Stomach (tissue), 8 donors: ENCODE measurements at regions not wholly inside any gene's neighbourhood (a gene's known extent, or its start where the extent isn't known, plus 50 kb on each side); places are given as distances from the start of the nearest gene placed in this dataset.

ENCODE experiments used
- DNase-seq, 2 donors: peaks; one replicate each; pipeline versions ENCODE4 v3.0.0 to v3.0.0-alpha.2; 2013 to 2019
- H3K27ac ChIP-seq, 5 donors: fragments of 200-600 bp in 4 of 5; sonication (generic) in 4 of 5; one replicate each; pipeline ENCODE4 v1.5.1; 2013 to 2019; ENCODE audit warnings: mild to moderate bottlenecking in 1 of 5, moderate library complexity in 1 of 5
- H3K27me3 ChIP-seq, 3 donors: fragments of 200-600 bp; sonication (generic); one replicate each; pipeline ENCODE4 v1.5.1; 2017 to 2019; ENCODE audit warnings: mixed run types in 1 of 3
- H3K36me3 ChIP-seq, 4 donors: fragments of 200-600 bp; sonication (generic); 1 replicate in 3 of 4; 2 replicates in 1 of 4; pipeline ENCODE4 v1.5.1; 2016 to 2019
- H3K4me1 ChIP-seq, 4 donors: fragments of 200-600 bp; sonication (generic); one replicate each; pipeline ENCODE4 v1.5.1; 2016 to 2019
- H3K4me3 ChIP-seq, 4 donors: fragments of 200-600 bp; sonication (generic) in 3 of 4; one replicate each; pipeline ENCODE4 v1.5.1; 2016 to 2019; ENCODE audit warnings: mild to moderate bottlenecking in 1 of 4
- H3K9me3 ChIP-seq, 4 donors: fragments of 200-600 bp; sonication (generic); one replicate each; pipeline ENCODE4 v1.5.1; 2016 to 2019
- EP300 ChIP-seq: sonication (generic); formaldehyde crosslinking; IDR thresholded peaks from one replicate; pipeline ENCODE4 v1.6.1; 2017; ENCODE audit warnings: antibody characterized with exemption
- POLR2A ChIP-seq, 4 donors: fragments of 450-650 bp; IDR thresholded peaks; one replicate each; pipeline ENCODE4 v1.6.1; 2016; ENCODE audit warnings: antibody characterized with exemption in 4 of 4, control low read depth in 2 of 4, mild to moderate bottlenecking in 1 of 4, moderate library complexity in 1 of 4
- POLR2AphosphoS5 ChIP-seq, 3 donors: sonication (generic); formaldehyde crosslinking; IDR thresholded peaks; one replicate each; pipeline ENCODE4 v1.6.1; 2016; ENCODE audit warnings: antibody characterized with exemption in 3 of 3
- WGBS, 5 donors: extraction: QIAGEN DNeasy Blood & Tissue Kit in 3 of 5; methylation state at CpG; one replicate each; pipeline versions ENCODE4 v1.1.5 to v1.1.7; 2013 to 2018; 5-methylcytosine and 5-hydroxymethylcytosine counted together
- intact Hi-C: fragments of 100-400 bp; cut with DNase I; formaldehyde crosslinking; loops from one replicate; pipeline ENCODE4 v1.15.1; 2023; ENCODE audit warnings: low total_unique reads
- TF ChIP-seq, protein P1 (sequence below), 7 experiments: fragments of 450-650 bp in 4 of 7; fragments of 200-600 bp in 3 of 7; sonication (generic) in 3 of 7; IDR thresholded peaks; one replicate each; pipeline ENCODE4 v1.5.1; 2016 to 2019; ENCODE audit warnings: antibody characterized with exemption in 7 of 7, control low read depth in 2 of 7, mild to moderate bottlenecking in 1 of 7
- donor health status: healthy with polysubstance abuse.
- donor health status: Bipolar disorder and iron deficiency.
- donor health status: healthy.

DNA sequence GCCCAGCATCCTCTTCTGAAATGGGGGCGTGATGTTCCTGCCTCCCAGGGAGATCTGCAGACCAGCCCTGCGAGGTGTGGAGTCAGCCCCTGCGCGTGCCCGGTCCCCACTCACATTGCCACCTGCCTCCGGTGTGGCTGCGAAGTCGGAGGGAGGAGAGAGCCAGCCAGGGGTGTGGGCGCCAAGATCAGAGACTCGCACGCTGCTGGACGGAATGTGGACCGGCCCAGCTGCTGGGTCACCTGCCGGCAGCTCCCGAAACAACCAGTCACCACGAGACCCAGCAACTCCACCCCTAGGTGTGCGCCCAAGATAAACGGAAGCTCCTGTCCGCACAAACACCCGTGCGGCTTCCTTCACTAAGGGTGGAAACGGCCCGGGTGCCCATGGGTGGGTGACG, 51.1 kb upstream of the EGFL7 start:
- Histone ChIP-seq H3K36me3 (no peaks in the 10 kb centered on the region), H3K27ac (no peak overlapping the region), H3K4me1 (peaks cover 6 to 47% (median 34%) of the 10 kb centered on the region in 4 donors), H3K4me3 (no peak overlapping the region), H3K9me3 (no peaks in the 10 kb centered on the region), H3K27me3 (no peaks in the 10 kb centered on the region)
- intact Hi-C loops = no loop called here
- TF ChIP-seq EP300 (no peak), POLR2A (IDR thresholded peaks at IDR 0.05) (no peak)
- TF ChIP-seq, protein P1, sequence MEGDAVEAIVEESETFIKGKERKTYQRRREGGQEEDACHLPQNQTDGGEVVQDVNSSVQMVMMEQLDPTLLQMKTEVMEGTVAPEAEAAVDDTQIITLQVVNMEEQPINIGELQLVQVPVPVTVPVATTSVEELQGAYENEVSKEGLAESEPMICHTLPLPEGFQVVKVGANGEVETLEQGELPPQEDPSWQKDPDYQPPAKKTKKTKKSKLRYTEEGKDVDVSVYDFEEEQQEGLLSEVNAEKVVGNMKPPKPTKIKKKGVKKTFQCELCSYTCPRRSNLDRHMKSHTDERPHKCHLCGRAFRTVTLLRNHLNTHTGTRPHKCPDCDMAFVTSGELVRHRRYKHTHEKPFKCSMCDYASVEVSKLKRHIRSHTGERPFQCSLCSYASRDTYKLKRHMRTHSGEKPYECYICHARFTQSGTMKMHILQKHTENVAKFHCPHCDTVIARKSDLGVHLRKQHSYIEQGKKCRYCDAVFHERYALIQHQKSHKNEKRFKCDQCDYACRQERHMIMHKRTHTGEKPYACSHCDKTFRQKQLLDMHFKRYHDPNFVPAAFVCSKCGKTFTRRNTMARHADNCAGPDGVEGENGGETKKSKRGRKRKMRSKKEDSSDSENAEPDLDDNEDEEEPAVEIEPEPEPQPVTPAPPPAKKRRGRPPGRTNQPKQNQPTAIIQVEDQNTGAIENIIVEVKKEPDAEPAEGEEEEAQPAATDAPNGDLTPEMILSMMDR (IDR thresholded peaks at IDR 0.05) = peak in 1 of 7 experiments; percentile 6
- 51 to 88% (median 62%) methylated on average over 15 to 24 of the region's 24 CpGs for WGBS, 5 donors
- peak; percentile 71 to 75 for DNase-seq

DNA sequence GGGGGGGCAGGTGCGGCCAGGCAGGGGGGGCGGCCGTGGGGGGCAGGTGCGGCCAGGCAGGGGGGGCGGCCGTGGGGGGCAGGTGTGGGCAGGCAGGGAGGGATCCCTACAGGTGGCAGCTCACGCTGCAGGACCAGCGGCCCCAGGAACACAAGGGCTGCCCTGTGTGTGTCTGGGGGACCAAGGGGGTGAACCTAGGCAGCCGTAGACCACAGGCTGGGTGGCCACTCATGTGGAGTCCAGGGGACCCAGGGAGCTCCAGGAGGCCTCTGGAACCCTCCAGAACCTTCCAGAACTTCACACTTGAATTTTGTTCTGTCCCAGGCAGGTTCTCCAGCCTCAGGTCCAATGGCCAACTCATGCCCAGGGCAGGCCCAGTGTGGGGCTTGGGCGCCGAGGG, 51.6 kb upstream of the EGFL7 start:
- H3K27ac ChIP-seq = no peak overlapping the region
- H3K9me3 ChIP-seq = no peaks in the 10 kb centered on the region
- DNase-seq = no peak
- H3K4me1 ChIP-seq = peaks cover 6 to 51% (median 38%) of the 10 kb centered on the region in 4 donors
- H3K27me3 ChIP-seq = no peaks in the 10 kb centered on the region
- intact Hi-C loops = no loop called here
- H3K4me3 ChIP-seq = no peak overlapping the region
- 66 to 87% (median 86%) methylated on average over 3 to 11 of the region's 11 CpGs for WGBS, 5 donors
- H3K36me3 ChIP-seq = no peaks in the 10 kb centered on the region
- TF ChIP-seq EP300 (no peak), POLR2A (IDR thresholded peaks at IDR 0.05) (no peak), POLR2AphosphoS5 (IDR thresholded peaks at IDR 0.05) (no peak)
- TF ChIP-seq, protein P1 (IDR thresholded peaks at IDR 0.05) = no peak

DNA sequence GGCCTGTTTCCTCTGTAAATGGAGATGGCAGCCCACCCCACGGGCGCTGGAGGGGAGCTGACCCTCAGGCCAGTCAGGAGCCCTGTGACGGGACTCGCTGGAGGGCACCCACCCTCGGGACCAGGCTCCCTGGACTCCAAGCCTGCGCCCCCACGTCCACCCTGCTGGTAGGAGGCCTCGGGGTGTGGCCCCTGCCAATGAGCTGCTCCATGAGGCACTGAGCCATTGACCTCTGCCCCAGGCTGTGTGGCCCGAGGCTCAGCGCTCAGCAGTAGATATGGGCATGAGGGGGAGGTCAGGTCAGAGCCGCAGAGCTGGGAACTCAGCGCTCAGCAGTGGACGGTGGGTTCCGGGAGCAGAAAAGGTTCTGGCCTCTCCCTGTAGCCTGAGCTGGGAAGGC, 52.3 kb upstream of the EGFL7 start:
- H3K27ac ChIP-seq = no peak overlapping the region
- H3K27me3 ChIP-seq = no peaks in the 10 kb centered on the region
- no peak for DNase-seq
- no peaks in the 10 kb centered on the region for H3K9me3 ChIP-seq
- no peak for TF ChIP-seq EP300
- TF ChIP-seq, protein P1 (IDR thresholded peaks at IDR 0.05) = no peak
- no peak for TF ChIP-seq POLR2AphosphoS5 (IDR thresholded peaks at IDR 0.05)
- TF ChIP-seq POLR2A (IDR thresholded peaks at IDR 0.05) = no peak
- no peak overlapping the region for H3K4me3 ChIP-seq
- H3K4me1 ChIP-seq = peaks cover 6 to 52% (median 40%) of the 10 kb centered on the region in 4 donors
- WGBS, 5 donors = 50 to 77% (median 51%) methylated on average over 7 to 14 of the region's 14 CpGs
- intact Hi-C loops = no loop called here
- H3K36me3 ChIP-seq = no peaks in the 10 kb centered on the region

DNA sequence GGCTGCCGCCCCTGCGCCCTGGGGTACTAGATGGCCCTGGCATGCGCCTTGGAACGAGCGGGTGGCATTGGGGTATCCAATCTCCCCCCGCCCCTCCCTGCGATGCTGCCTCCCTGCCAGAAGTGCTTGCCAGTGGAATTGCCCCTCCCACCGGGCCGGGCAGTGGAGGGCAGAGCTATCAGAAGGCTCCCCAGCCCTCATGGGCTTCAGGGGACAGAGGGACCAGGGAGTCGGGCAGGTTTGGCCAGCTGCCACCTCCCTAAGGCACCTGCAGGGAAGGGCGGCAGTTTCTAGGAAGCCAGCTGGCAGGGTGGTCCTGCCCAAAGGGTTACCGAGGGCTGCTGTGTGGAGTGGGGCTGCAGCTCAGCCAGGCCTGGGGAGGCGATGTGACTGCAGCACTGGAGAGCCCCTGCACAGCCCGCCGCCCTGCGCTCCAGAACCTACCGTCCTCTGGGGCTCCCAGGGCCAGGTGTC, 52.8 kb upstream of the EGFL7 start:
- H3K27ac ChIP-seq = no peak overlapping the region
- intact Hi-C loops = no loop called here

More for the DNA sequence above, 52.8 kb upstream of the EGFL7 start:
- peaks cover 0 to 5% (median 0%) of the 10 kb centered on the region in 3 donors for H3K27me3 ChIP-seq
- H3K4me3 ChIP-seq = no peak overlapping the region
- H3K9me3 ChIP-seq = no peaks in the 10 kb centered on the region
- DNase-seq = no peak
- H3K4me1 ChIP-seq = peaks cover 10 to 58% (median 43%) of the 10 kb centered on the region in 4 donors
- 61 to 72% (median 66%) methylated on average over 8 to 17 of the region's 17 CpGs for WGBS, 5 donors
- no peaks in the 10 kb centered on the region for H3K36me3 ChIP-seq
- TF ChIP-seq EP300 (no peak), POLR2A (IDR thresholded peaks at IDR 0.05) (no peak), POLR2AphosphoS5 (IDR thresholded peaks at IDR 0.05) (no peak)
- TF ChIP-seq, protein P1 (IDR thresholded peaks at IDR 0.05) = no peak
